Neutrophil (primary cell): ENCODE measurements at regions not wholly inside any gene's neighbourhood (a gene's known extent, or its start where the extent isn't known, plus 50 kb on each side); places are given as distances from the start of the nearest gene placed in this dataset.

Source experiments
- H3K27ac ChIP-seq: fragments of 200-600 bp; sonication (generic); 2 replicates; pipeline ENCODE4 v1.5.1; 2016; ENCODE audit warnings: mild to moderate bottlenecking, moderate library complexity
- H3K27me3 ChIP-seq: fragments of 200-600 bp; sonication (generic); 2 replicates; pipeline ENCODE4 v1.6.0; 2016; ENCODE audit warnings: mild to moderate bottlenecking
- H3K36me3 ChIP-seq: fragments of 200-600 bp; sonication (generic); 2 replicates; pipeline ENCODE4 v1.5.1; 2017
- H3K4me1 ChIP-seq, 2 experiments: fragments of 200-600 bp in 1 of 2; sonication (generic) in 1 of 2; 1 replicate in 1 of 2; 2 replicates in 1 of 2; pipeline versions ENCODE4 v1.5.1 to v1.6.1; 2013 to 2016; ENCODE audit warnings: low read depth in 1 of 2, low read length in 1 of 2, mild to moderate bottlenecking in 1 of 2, moderate library complexity in 1 of 2; ENCODE audit not compliant: control insufficient read depth in 1 of 2, insufficient read depth in 1 of 2
- H3K4me3 ChIP-seq, 2 experiments: fragments of 200-600 bp in 1 of 2; sonication (generic) in 1 of 2; 1 replicate in 1 of 2; 2 replicates in 1 of 2; pipeline ENCODE4 v1.5.1; 2013 to 2016; ENCODE audit warnings: low read depth in 1 of 2, low read length in 1 of 2, mild to moderate bottlenecking in 1 of 2, moderate library complexity in 1 of 2
- H3K9me3 ChIP-seq: fragments of 200-600 bp; sonication (generic); 2 replicates; pipeline ENCODE4 v1.5.1; 2016
- CTCF ChIP-seq: fragments of 200-600 bp; sonication (generic); IDR thresholded peaks from 2 replicates; pipeline ENCODE4 v1.5.1; 2016; ENCODE audit warnings: antibody characterized with exemption

- H3K27me3 ChIP-seq = no peaks in the 10 kb centered on the region
- H3K9me3 ChIP-seq = peaks cover 5% of the 10 kb centered on the region
- no peak overlapping the region for H3K4me3 ChIP-seq
- no peak overlapping the region for H3K27ac ChIP-seq
- H3K36me3 ChIP-seq = no peaks in the 10 kb centered on the region
- no peaks in the 10 kb centered on the region for H3K4me1 ChIP-seq
- no peak for TF ChIP-seq CTCF
Observed at GRCh38 chr9:118503236-118503635, 799.0 kb downstream of the TLR4 start.

- Histone ChIP-seq H3K27me3 (no peaks in the 10 kb centered on the region), H3K4me3 (no peak overlapping the region), H3K27ac (no peak overlapping the region), H3K36me3 (no peaks in the 10 kb centered on the region), H3K9me3 (no peaks in the 10 kb centered on the region), H3K4me1 (no peaks in the 10 kb centered on the region)
- no peak for TF ChIP-seq CTCF
Observed at GRCh38 chr9:118510711-118511110, 806.5 kb downstream of the TLR4 start.

- Histone ChIP-seq H3K27me3 (no peaks in the 10 kb centered on the region), H3K9me3 (no peaks in the 10 kb centered on the region), H3K4me1 (no peaks in the 10 kb centered on the region), H3K36me3 (no peaks in the 10 kb centered on the region), H3K27ac (no peak overlapping the region), H3K4me3 (no peak overlapping the region)
- no peak for TF ChIP-seq CTCF
Observed at GRCh38 chr9:118515947-118516346, 811.7 kb downstream of the TLR4 start.

- no peaks in the 10 kb centered on the region for H3K4me1 ChIP-seq
- H3K36me3 ChIP-seq = no peaks in the 10 kb centered on the region
- no peak for TF ChIP-seq CTCF
- no peak overlapping the region for H3K4me3 ChIP-seq
- H3K27me3 ChIP-seq = no peaks in the 10 kb centered on the region
- no peaks in the 10 kb centered on the region for H3K9me3 ChIP-seq
- H3K27ac ChIP-seq = no peak overlapping the region
Observed at GRCh38 chr9:118521261-118521660, 817.1 kb downstream of the TLR4 start.

GRCh38 chr9:118522093-118523028, 818.2 kb downstream of the TLR4 start:
- no peak for TF ChIP-seq CTCF
- H3K36me3 ChIP-seq = no peaks in the 10 kb centered on the region
- no peak overlapping the region for H3K4me3 ChIP-seq
- no peak overlapping the region for H3K27ac ChIP-seq
- H3K9me3 ChIP-seq = no peaks in the 10 kb centered on the region
- H3K4me1 ChIP-seq = no peaks in the 10 kb centered on the region
- no peaks in the 10 kb centered on the region for H3K27me3 ChIP-seq
